ENCODE measurements at regions not wholly inside any gene's neighbourhood (a gene's known extent, or its start where the extent isn't known, plus 50 kb on each side); places are given as distances from the start of the nearest gene placed in this dataset.

DNA sequence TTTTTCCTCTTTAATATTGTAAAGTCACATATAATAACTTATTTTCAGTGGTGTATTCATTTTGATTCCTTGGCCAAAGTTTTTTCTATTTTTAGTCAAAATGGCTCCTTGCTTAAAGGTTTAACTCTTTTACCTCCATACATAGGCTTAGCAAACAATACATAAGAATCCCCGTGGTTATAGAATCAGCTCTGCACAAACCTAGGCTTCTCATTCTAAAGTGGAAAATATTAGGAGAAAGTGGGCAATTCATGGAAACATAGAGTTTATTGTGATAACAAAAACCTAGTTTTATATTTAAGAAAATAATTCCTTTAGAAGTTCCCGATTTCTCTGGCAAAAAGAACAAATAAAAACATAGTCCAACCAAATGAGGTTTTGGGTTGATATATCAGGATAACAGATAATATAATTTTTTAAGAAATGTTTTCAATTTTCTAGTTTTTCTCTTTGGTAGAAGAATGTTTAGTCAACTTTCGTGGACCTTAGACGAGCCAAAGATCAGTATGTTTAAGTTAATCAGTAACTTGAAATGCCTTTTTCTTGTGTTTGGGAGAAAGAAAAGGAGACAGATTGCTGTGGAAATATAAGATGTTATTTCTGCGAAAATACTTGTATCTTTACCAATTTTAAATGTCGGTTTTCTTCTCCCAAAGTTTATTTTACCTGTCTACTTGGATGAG, 93.4 kb upstream of the KLF12 start:
- no peak for DNase-seq (ENCODE audit: extremely low read depth in 1 of 2, low read depth in 1 of 2)

DNA sequence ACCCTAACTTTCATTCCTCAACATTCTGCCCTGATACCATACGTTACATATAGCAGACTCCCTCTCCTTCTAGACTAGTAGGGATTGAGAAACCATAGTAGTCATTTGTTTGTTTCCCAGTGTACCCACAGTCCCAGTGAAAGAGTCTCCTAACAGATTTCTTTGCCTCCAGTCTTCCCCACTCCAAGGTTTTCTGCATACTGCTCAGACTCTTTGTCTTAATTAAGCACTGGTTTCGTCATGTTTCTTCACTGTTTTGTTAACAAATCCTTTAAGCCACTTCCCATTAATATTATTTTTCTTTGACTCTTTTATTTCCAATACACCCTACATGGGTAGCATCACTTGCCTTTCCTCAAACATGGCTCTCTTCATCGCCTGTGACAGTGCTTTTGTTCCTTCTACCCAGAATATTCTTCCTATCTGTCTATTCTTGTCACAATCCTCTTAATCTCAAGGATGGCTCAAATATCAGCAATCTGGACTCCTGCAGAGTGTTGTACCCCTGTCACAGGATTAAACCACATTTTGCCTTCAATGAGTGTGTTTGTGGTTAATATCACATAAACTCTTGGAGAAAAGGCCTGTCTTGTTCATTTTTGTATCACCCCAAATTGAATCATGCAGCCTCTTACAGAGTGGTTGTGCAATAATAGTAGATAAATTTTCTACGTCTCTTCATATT, 92.7 kb upstream of the KLF12 start:
- no peak for DNase-seq (ENCODE audit: extremely low read depth in 1 of 2, low read depth in 1 of 2)

DNA sequence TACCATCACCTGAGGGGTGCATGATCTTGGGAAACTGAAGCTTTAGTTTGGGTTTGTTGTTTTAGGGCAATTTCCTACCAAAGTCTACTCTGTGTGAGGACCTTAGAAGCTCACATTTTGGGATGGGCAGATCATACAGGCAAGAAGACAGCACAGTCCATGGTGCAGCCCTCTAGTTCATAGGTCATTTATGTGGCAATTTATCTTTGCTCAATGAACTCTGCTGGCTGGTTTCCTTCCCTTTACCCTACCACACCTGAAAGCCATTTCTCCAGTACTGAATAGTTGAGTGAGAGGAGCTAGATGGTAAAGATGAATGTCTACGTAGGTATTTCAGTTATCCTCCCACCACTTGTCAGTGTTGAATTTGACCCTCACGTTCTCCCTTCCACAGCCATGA, 87.5 kb upstream of the KLF12 start:
- no peak for DNase-seq (ENCODE audit: extremely low read depth in 1 of 2, low read depth in 1 of 2)

DNA sequence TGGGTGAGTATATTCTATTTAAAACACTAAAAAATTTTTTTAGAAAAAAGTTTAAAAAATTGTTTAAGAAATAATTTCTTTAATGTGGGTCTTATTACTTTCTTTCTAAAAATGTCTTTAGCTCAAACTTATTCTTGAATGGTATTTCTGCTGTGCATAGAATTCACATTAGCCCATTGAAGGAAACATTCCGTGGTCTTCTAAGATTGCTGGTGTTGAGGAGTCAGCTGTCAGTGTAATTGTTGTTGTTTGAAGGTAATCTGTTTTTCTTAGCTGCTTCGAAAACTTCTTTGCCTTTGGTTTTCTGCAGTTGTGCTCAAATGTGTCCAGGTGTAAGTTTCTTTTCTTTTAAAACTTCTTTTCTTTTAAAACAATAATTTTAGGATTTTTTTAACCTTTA, 85.4 kb upstream of the KLF12 start:
- no peak for DNase-seq (ENCODE audit: extremely low read depth in 1 of 2, low read depth in 1 of 2)

DNA sequence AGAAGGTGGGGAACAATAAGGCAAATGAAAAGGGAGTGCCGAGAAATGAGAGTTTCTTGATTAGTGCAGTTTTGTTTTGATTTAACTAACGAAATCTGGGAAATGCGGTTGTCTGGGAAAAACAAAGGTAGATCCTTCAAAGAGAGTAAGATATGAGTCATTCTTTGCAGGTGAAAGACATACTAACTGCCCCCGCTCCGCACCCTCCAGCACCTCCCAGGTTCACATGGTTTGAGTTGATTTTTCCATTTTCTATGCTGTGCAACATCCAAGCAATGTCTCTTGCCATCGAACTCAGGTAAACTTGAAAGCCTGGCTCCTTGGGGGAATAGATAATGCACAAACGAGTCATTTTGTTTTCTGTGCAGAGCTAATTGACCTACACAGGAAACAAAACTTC, 84.1 kb upstream of the KLF12 start:
- DNase-seq (ENCODE audit: extremely low read depth in 1 of 2, low read depth in 1 of 2), result no peak

DNA sequence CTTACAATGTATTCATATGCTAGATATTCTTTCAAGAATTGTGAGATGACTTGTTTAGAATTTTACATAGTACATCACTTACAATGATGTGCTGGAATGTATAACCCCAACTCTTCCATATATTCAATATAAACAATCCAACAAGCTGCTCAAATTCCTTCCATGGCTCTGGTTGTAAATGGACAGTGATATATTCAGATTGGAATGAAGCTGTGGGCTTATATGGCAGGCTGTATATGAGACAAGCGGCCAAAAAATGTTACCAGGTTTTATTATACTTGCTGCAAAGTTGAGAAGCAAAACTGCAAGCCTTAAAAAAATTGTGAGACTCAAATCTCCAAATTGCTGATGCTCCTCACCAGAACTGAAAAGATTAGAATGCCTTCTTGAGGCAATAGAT, 83.6 kb upstream of the KLF12 start:
- no peak for DNase-seq (ENCODE audit: extremely low read depth in 1 of 2, low read depth in 1 of 2)

DNA sequence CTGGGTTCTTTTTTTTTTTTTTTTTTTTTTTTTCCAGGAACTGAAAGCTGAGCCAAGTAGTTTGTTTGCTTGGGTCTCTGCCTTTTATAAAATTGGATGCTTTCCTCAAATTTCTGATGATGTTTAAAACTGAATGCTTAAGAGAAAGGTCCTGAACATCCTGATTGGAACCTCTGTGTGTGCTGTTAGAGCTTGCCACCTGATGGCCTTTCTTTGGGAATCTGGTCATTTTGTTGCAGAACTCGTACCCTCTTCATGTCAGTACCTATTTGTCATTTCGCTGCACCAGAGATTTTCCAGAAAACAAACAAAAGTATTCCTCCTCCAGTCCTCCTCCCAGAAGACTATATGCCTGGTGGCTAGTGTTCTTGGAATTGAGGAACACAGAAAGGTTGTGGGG, 81.2 kb upstream of the KLF12 start:
- no peak for DNase-seq (ENCODE audit: extremely low read depth in 1 of 2, low read depth in 1 of 2)

DNA sequence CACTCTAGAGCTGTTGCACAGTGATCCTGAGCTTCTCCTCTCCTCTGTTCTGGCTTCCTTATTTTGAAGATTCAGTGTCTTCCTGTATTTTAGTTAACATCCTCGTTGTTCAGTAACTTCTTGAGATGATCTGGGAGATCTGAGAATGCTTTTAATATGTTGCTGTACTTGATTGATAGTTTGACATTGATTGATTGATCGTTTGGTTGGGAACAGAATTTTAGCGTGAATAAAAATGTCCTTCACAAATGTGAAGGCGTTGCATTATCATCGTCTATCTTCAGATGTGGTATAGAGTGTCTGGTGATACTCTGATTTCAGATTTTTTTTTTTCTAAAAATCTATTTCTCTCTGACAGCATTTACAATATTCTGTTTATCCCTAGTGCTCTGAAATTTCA, 80.1 kb upstream of the KLF12 start:
- no peak for DNase-seq (ENCODE audit: extremely low read depth in 1 of 2, low read depth in 1 of 2)

DNA sequence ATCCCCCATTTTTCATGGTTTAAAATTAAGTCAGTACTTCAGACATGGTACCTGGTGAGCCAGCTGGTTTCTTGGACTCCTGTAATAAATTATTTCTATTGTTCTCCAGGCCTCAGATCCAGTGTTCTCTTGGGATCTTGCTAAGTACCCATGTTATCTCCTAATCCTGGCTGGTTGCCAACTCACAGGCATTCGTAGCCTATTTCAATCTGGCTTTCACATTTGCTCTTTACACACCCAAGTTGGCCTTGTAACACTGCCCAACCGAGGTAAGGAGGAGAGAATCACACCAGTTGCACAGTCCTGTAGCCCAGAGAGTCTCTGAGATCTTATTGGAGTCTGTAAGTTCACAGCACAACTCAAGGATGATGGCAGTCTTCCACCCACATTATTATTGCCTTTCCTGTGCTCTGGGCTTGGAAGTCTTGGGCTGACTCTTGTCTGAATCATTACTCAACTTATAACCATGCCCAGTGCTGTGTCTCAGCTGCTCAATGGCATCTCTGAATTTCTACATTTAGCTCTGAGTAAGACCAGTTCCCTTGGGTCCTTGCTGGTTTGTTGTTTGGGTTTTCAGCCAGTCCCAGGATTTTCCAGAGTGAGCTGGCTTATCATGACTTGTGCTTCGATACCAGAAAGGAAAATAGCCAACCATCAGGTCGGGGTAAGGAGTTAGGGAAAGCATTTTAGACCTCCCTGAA, 76.6 kb upstream of the KLF12 start:
- no peak for DNase-seq (ENCODE audit: extremely low read depth in 1 of 2, low read depth in 1 of 2)

DNA sequence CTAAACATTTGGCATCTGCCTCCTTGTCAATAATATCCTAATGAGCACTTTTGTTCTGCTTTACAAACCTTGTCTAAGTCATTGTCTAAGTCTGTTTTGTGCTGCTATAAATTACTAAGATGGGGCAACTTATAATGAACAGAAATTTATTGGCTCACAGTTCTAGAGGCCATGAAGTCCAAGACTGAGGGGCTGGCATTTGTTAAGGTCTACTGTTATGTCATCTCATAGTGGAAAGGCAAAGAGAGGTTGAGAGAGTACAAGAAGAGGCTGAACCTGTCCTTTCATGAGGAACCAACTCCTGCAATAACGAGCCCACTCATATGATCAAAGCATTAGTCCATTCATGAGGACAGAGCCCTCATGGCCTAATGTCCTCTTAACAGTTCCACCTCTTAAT, 72.7 kb upstream of the KLF12 start:
- no peak for DNase-seq (ENCODE audit: extremely low read depth in 1 of 2, low read depth in 1 of 2)

DNA sequence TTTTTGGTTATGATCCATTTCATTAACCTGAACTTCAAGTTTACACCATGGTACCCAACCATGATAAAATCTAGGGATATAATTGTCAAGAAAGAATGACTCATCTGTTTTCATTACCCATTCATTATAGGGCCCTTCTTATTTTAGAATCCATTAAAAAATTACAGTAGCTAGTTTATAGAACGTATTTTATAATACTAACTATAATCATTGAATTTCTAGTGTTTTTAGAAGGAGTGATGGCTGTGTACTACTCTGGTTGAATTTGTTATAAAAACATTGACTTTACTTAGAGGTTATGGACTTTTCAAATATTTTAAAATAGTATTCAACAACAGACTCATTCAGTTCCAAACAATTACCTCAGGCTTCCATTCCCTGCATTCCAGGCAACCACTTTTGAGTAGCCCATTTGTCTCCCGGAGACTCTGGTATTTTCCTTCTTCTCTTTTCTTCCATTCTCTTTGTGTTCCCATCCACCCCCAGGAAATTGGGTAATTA, 71.9 kb upstream of the KLF12 start:
- no peak for DNase-seq (ENCODE audit: extremely low read depth in 1 of 2, low read depth in 1 of 2)

DNA sequence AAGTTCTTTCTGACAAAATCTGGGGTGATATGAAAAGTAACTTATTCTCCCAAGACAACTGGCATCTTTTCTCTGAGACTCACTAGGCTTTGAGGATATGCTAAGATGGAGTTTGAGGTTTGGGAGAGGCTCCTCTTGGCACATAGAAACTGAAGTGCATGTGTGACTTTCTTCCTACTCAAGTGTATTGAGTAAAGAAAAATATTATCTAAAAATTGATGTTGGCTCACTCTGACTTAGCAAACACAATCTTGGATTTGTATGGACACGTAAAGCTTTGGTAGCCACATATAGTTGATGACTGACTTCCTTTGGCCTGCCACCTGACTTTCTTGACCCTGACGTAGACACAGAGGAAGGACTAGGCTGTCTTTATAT, 71.1 kb upstream of the KLF12 start:
- DNase-seq (ENCODE audit: extremely low read depth in 1 of 2, low read depth in 1 of 2), result no peak

DNA sequence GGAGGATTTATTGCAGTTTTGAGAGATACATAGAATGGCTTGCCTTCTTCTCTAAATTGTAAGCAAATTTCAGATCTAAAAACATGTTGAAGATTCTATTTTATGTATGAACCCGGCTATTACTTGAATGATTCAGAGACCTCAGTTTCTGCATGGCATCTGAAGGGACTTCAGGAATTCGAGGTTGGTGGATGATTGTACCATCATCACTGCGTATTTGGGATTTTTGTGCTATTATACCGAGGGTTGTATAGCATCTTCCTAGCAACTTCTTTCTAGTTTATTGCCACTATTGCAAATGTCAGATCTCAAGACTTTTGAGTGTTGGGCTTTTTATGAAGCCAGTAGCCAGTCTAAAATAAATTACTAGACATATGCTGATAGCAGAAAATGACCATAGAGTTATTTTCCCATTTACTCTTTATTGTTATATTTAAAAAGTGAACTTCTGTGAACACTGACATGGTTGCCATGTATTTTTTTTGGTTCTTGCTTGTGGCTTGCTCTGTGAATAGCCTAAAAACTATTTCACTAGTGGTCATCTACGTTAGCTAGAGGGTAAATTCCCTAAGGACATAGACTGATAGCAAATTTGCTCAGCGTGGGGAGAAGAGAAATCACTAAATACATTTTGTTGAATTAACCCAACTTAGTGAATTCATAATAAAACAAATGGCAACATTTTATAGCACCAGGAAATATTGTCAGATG, 70.6 kb upstream of the KLF12 start:
- DNase-seq (ENCODE audit: extremely low read depth in 1 of 2, low read depth in 1 of 2), result no peak

DNA sequence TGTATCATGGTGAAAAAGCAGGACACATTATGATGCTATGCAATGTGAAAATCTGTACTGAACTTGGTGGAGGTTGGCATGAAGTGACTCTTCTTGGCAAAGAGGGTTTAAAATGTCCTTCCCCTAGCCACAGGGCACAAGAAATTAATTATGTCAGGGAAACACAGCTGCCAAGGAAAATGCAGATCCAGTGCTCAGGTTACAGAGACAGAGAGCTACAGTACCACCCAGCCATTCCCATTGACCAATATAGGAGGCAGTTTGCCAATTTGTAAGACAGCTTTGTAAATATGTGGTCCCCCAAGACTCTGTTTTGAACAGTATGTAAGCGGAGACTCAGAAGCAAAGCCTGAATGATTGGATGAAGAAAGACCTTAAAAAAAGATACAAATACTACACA, 69.4 kb upstream of the KLF12 start:
- no peak for DNase-seq (ENCODE audit: extremely low read depth in 1 of 2, low read depth in 1 of 2)

DNA sequence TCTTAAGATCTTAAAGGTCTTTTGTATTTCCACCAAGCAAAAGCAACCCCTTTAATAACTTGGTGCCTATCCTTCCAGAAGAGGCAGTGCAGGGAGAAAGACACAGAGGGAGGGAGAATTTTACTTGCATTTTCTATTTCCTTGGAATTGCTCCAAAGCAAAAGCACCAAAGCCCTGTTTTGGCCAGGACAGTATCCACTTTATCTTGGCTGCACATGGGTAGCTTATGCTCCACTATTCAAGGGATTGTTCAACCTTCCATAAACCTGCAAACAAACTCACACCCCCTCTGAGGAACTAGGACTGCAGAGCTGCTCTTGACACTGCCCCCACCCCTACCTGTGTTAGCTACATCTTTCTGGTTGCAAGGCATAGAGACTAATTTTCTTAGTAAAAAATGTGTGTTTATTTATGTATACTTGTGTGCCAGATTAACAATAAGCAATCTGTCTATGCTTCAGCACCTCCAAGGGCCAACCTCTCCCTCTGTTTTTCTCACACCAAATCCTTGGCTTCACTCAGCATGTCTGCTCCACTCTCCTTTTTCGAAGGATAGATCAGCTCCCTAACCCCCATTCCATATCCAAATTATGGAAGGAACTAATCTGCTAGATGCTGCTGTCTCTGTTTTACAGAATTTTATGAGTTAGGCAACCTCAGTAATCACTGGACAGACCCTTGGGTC, 68.1 kb upstream of the KLF12 start:
- no peak for DNase-seq (ENCODE audit: extremely low read depth in 1 of 2, low read depth in 1 of 2)

DNA sequence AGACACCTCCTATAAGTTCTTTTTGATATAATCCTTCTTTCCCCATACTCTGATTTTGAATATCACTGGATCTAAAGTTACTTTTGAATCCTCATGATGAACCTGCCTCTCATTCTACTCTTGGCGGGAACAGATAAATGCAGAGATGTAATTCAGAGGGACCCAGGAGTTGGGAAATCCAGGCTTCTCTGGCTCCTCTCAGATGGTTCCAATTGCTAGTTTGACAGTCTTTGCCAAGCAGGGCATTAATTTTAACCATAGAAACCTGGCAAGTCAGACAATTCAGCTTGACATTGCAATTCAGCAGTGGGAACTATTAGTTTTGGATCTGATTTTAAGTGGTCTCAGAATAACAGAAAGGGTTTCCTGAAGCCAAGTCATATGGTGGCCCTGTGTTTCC, 67.3 kb upstream of the KLF12 start:
- DNase-seq (ENCODE audit: extremely low read depth in 1 of 2, low read depth in 1 of 2), result no peak

DNA sequence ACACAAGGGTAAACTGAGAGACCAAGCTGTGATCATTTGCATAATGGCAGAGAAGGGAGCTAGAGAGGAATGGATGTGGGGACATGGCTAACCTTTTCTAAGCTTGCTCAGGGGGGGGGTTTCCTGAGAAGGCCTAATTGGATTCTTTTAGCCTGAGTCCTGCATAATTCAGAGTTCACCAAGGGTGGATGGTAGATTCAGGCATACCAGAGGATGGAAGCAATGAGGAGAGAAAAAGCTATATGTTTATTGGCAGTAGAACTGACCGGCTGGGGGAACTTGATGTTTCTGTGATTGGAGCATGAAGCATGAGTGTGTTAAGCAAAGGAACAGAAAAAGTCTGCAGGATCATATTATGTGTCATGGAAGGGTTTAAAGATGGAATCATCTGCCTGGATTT, 65.9 kb upstream of the KLF12 start:
- DNase-seq (ENCODE audit: extremely low read depth in 1 of 2, low read depth in 1 of 2), result no peak

DNA sequence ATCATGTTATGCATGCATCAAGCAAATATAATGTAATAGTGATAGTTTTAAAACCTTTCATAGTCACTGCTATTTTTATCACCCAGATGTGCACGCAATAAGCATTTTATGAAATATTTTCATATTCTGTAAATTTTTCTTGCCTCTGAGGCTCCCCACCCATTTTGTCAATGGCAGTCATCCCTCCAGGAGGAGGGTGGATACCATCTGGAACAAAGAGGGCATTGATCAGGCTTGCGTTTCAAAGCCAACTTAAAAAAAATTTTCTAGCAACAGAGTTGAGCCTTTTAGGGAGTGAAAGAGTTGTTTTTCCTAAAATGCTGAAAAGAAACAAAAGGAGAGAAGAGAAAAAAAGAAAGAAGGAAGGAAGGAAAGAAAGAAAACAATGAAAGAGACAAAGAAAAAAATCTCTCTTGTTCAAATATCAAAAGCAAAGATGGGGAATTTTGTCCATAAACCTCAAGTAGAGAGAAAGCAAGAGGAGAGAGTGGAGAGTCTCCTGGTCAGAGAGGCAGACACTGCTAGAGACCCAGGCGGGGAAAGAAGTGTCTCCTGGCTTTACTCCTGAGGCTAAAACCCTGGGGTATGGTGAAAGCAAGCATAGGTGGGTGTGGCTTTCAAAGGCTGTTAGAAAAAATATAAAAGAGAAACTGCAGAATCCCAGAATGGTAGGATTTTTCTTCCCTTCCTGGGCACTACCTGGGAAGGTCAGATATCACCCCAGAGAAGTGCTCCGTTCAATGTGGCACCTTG, 63.6 kb upstream of the KLF12 start:
- no peak for DNase-seq (ENCODE audit: extremely low read depth in 1 of 2, low read depth in 1 of 2)

DNA sequence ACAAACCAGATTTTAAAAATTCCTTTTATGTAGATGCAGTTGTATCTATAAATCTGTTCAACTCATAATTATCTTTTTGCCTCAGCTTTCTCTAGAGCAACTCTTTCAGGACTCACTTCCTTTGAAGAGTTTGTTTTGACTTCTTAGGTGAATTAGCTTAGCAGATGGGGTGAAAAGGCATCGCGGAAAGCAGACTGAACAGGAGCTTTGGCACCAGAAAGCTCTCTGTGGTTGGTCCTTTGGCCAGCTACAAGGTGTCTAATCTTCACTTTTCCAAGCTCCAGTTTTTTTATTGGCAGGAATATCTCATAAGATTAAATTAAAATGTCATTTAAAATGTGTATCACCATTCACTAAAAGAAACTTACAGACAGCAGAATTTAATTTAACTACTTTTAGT, 60.6 kb upstream of the KLF12 start:
- DNase-seq (ENCODE audit: extremely low read depth in 1 of 2, low read depth in 1 of 2), result no peak

DNA sequence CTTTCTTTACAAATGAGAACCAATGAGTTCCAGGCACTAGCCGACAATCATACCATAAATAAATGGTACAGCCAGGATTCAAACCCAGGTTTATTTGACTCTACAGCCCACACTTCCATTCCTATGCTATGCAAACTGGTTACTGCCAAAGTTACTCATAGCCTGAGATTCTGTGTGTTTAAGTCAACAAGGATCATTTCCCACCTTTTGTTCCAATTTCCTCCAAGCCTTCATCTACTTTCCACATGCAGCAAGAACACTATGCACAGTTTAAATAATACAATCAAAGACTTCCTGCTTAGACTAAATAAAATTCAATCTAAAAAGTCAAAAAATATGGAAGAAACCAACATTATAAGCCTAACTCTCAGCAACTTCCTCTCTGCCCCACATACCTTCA, 59.2 kb upstream of the KLF12 start:
- no peak for DNase-seq (ENCODE audit: extremely low read depth in 1 of 2, low read depth in 1 of 2)

All from activated CD8-positive, alpha-beta memory T cell treated with anti-CD3 and anti-CD28 coated beads for 1 hour (primary cell).